ENCODE measurements at regions not wholly inside any gene's neighbourhood (a gene's known extent, or its start where the extent isn't known, plus 50 kb on each side); places are given as distances from the start of the nearest gene placed in this dataset.

DNA sequence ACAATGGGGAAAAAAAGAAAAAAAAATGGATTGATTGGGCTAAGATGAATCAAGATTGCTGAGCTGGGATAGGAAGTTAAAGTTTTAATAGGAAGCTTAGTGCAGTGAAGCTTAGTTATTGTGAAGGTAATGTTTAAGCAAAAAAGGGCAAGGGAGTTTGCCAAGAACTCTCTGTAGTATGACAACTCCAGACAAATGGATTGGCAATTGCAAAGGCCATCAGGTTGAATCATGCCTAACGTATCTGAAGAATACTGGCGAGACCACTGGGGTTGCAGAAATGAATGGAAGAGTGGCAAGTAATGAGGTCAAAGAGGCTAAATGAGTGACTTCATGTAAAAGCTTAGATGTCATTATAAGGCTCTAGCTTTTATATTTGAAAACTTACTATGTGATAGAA lies 1654.0 kb downstream of the PCDH7 start:
- no peak for TF ChIP-seq POLR2A (IDR thresholded peaks at IDR 0.05; ENCODE audit: low read length)
- no peak for TF ChIP-seq GATA1 (IDR thresholded peaks at IDR 0.05; ENCODE audit: low read depth, low read length)
